BLaER1 treated with 17β-estradiol and CSF1 and Interleukin-3, amounts not matched to agents 10 nM and 100 nM (cell line): ENCODE measurements at regions not wholly inside any gene's neighbourhood (a gene's known extent, or its start where the extent isn't known, plus 50 kb on each side); places are given as distances from the start of the nearest gene placed in this dataset.
A peak's percentile ranks its signal among the peaks of the same experiment; 100 is the strongest.

Experiments
- H3K27ac ChIP-seq, 11 experiments: shearing (Covaris generic); formaldehyde crosslinking; 2 replicates each; pipeline ENCODE4 v1.8.1; 2022
- H3K27me3 ChIP-seq, 11 experiments: shearing (Covaris generic); formaldehyde crosslinking; 2 replicates each; pipeline ENCODE4 v1.8.1; 2022
- H3K36me3 ChIP-seq, 11 experiments: shearing (Covaris generic); formaldehyde crosslinking; 2 replicates each; pipeline ENCODE4 v1.8.1; 2022
- H3K4me1 ChIP-seq, 10 experiments: shearing (Covaris generic); formaldehyde crosslinking; 2 replicates each; pipeline ENCODE4 v1.8.1; 2022
- H3K4me2 ChIP-seq, 11 experiments: shearing (Covaris generic); formaldehyde crosslinking; 2 replicates each; pipeline ENCODE4 v1.8.1; 2022
- H3K4me3 ChIP-seq, 10 experiments: shearing (Covaris generic); formaldehyde crosslinking; 2 replicates each; pipeline ENCODE4 v1.8.1; 2022
- H3K9ac ChIP-seq, 11 experiments: shearing (Covaris generic); formaldehyde crosslinking; 2 replicates each; pipeline ENCODE4 v1.8.1; 2022
- H3K9me3 ChIP-seq, 11 experiments: shearing (Covaris generic); formaldehyde crosslinking; replicated peaks in 1 of 11; 2 replicates each; pipeline ENCODE4 v1.8.1; 2022
- H4K20me1 ChIP-seq, 11 experiments: shearing (Covaris generic); formaldehyde crosslinking; 2 replicates each; pipeline ENCODE4 v1.8.1; 2022
- Cebpa-rat ChIP-seq, 11 experiments: shearing (Covaris generic); IDR thresholded peaks; 2 replicates each; pipeline ENCODE4 v1.8.1; 2022

DNA sequence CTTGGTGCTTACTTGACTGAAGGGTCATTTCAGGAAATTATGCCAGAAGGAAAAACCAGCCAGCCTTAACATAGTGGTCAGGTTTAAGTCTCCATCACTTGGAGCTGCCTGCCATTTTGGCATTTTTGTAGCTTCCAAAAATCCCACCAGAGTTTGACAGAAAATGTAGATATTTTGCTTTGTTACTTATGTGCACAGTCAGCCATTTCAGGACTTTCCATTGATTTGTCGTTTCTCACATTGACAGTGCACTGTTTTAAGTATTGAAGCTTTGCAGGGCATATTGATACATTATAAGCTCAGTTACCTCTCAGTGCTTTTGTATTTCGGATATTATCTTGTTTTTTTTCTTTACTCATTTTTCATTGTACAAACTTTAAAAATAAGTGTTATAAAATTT, 89.0 kb upstream of the ANKRD34C start:
- Histone ChIP-seq H3K36me3 (no peaks in the 10 kb centered on the region), H3K4me2 (no peak overlapping the region), H3K4me3 (no peak overlapping the region), H3K9ac (no peak overlapping the region), H3K9me3 (no peaks in the 10 kb centered on the region), H3K4me1 (peaks cover 0 to 12% (median 8%) of the 10 kb centered on the region in 10 experiments; a peak in 8 of 20 replicates), H4K20me1 (no peaks in the 10 kb centered on the region; a peak in 1 of 22 replicates), H3K27ac (no peak overlapping the region), H3K27me3 (no peaks in the 10 kb centered on the region)
- no peak for TF ChIP-seq Cebpa-rat (IDR thresholded peaks at IDR 0.05)

DNA sequence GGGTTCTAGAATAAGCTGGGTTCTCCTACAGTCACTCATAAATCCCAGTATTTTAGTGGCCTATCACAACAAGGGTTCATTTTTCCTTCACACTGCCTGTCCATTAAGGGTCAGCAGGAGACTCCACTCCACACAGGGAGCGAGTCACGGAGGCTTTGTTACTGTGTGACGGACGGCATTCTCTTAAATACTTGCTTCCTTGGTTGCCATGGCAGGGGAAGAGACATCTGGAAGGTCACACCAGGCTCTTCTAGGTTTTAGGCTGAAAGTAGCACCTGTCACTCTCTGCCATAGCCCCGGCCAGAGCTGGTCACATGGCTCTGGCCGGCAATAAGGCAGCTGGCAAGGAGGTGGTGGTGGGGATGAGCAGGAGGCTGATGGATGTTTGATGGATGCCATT, 89.4 kb upstream of the ANKRD34C start:
- Histone ChIP-seq H4K20me1 (no peaks in the 10 kb centered on the region; a peak in 1 of 22 replicates), H3K9ac (no peak overlapping the region), H3K27me3 (no peaks in the 10 kb centered on the region)

DNA sequence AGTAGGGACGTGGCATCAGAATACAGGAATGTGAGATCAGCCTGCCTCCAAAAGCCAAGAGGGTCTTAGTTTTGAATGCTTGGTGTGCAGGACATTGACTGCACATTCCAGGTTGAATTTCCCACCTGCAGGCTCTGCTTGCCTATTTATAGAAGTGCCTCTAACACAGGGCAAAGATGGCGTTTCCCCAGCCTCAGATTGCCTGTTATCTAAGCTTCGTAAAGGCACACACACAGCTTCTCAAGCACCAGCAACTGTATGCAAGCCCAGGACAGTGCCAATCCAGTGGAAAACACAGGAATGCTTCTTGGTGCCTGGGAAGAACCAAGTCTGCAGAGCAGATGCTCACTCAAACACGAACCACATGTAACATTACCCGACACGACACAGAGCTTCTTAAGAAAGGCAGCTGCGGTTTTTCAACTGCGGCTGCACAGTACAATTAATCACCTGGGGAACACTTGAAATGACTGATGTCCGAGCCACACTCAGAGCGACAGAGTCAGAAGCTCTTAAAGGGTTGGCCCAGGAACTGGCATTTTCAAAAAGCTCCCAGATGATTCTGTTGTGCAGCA, 90.0 kb upstream of the ANKRD34C start:
- Histone ChIP-seq H3K9me3 (no peaks in the 10 kb centered on the region), H3K4me3 (no peak overlapping the region), H3K9ac (no peak overlapping the region), H3K27me3 (no peaks in the 10 kb centered on the region), H3K4me2 (no peak overlapping the region), H4K20me1 (no peaks in the 10 kb centered on the region; a peak in 1 of 22 replicates), H3K36me3 (no peaks in the 10 kb centered on the region), H3K4me1 (peaks cover 0 to 12% (median 8%) of the 10 kb centered on the region in 10 experiments; a peak in 8 of 20 replicates), H3K27ac (no peak overlapping the region)
- no peak for TF ChIP-seq Cebpa-rat (IDR thresholded peaks at IDR 0.05)

More for the DNA sequence above, 89.4 kb upstream of the ANKRD34C start:
- Histone ChIP-seq H3K4me2 (no peak overlapping the region), H3K4me1 (peaks cover 0 to 12% (median 8%) of the 10 kb centered on the region in 10 experiments; a peak in 8 of 20 replicates), H3K9me3 (no peaks in the 10 kb centered on the region), H3K27ac (no peak overlapping the region), H3K36me3 (no peaks in the 10 kb centered on the region), H3K4me3 (no peak overlapping the region)
- TF ChIP-seq Cebpa-rat (IDR thresholded peaks at IDR 0.05): no peak

DNA sequence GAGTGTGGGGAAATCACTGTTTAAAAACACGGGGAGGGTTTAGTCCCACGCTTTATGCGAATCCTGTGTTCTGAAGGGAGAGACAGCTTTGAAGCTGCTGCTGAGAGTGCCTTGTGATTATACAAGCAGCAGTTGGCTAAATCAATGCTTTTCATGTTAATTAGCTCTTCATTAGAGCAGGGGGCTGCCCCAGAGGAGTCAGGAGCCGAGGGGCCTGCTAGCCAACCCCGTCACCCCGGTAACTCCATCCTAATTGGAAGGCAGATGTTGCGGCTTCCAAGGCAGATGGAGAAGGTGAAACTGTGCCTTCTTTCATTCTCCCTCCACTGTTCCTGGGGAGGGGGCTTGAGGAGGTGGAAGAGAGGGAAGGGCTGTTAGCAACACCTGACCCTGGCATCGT, 92.4 kb upstream of the ANKRD34C start:
- TF ChIP-seq Cebpa-rat (IDR thresholded peaks at IDR 0.05): no peak
- H3K27me3 ChIP-seq: no peaks in the 10 kb centered on the region

DNA sequence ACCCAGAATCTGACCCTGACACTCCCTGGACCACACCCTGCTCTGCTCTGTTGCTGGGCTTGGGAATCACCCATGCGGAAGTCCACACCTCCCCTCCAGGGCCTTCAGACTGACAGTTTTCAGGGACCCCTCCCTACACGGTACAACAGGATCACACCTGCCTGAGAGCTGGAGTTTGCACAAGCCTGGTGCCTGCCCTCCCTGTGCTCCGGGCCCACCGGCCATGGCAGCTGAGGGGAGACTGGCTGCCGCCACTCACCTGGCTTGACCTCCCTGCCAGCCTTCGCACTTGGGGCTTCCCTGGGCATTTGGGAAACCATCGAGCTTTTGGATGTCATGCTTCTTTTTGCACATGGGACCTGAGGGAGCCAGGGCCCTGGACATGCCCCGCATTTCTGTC, 95.9 kb upstream of the ANKRD34C start:
- H3K27me3 ChIP-seq: no peaks in the 10 kb centered on the region
- no peak for TF ChIP-seq Cebpa-rat (IDR thresholded peaks at IDR 0.05)
- no peaks in the 10 kb centered on the region for H3K36me3 ChIP-seq

More for the DNA sequence above, 92.4 kb upstream of the ANKRD34C start:
- H3K9me3 ChIP-seq: no peaks in the 10 kb centered on the region
- H3K27ac ChIP-seq: no peak overlapping the region
- no peak overlapping the region for H3K4me2 ChIP-seq
- no peaks in the 10 kb centered on the region for H3K36me3 ChIP-seq
- no peak overlapping the region for H3K9ac ChIP-seq
- peaks cover 0 to 19% (median 11%) of the 10 kb centered on the region in 10 experiments; a peak in 13 of 20 replicates for H3K4me1 ChIP-seq
- H3K4me3 ChIP-seq: no peak overlapping the region
- no peaks in the 10 kb centered on the region; a peak in 1 of 22 replicates for H4K20me1 ChIP-seq

DNA sequence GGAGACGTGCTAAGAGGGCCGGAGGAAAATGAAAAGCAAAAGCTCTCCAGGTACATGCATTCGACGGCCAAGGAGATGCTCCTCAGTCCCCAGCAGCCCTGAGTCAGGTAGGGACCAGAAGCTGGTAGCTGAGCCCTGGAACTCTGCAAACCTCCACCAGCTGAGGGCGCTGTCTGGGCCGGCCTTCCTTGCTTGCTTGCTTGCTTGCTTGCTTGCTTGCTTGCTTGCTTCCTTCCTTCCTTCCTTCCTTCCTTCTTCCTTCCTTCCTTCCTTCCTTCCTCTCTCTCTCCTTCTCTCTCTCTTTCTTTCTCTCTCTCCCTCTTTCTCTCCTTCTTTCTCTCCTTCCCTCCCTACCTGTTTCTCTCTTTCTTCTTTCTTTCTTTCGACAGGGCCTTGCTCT, 94.6 kb upstream of the RASGRF1 start:
- H3K4me2 ChIP-seq: peak overlapping the region in 6 of 11 experiments; percentile 15 to 48 (median 26); a peak in 9 of 22 replicates
- H3K9ac ChIP-seq: no peak overlapping the region
- no peak for TF ChIP-seq Cebpa-rat (IDR thresholded peaks at IDR 0.05)
- H3K27me3 ChIP-seq: no peaks in the 10 kb centered on the region
- H3K27ac ChIP-seq: no peak overlapping the region
- H3K9me3 ChIP-seq: no peaks in the 10 kb centered on the region
- H3K36me3 ChIP-seq: no peaks in the 10 kb centered on the region
- no peak overlapping the region for H3K4me3 ChIP-seq
- peaks cover 0 to 14% (median 10%) of the 10 kb centered on the region in 10 experiments; a peak in 12 of 20 replicates for H3K4me1 ChIP-seq
- H4K20me1 ChIP-seq: no peaks in the 10 kb centered on the region

More for the DNA sequence above, 95.9 kb upstream of the ANKRD34C start:
- peaks cover 0 to 14% (median 10%) of the 10 kb centered on the region in 10 experiments; a peak in 12 of 20 replicates for H3K4me1 ChIP-seq
- no peaks in the 10 kb centered on the region for H3K9me3 ChIP-seq
- no peak overlapping the region for H3K4me2 ChIP-seq
- no peak overlapping the region for H3K4me3 ChIP-seq
- H3K27ac ChIP-seq: no peak overlapping the region
- H3K9ac ChIP-seq: no peak overlapping the region
- no peaks in the 10 kb centered on the region; a peak in 1 of 22 replicates for H4K20me1 ChIP-seq

DNA sequence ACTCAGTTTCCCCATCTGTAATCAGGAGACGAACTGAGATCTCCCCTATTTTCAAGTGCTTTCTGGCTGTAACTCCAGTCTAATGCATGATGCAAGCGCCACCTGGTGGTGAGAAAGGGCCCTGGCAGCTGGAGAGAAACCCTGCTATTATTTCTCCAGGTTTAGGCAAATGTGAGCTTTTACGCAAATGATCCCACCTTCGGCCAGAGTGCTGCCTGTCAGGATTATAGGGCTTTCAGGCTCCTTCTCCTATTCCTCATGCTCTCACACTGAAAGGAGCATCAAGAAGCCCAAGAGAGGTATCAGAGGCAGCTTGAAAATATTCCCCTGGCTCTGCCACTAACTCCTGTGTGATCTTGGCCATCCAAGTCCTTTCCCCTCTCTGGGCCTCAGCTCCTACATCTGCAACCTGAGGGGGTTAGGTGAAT, 93.9 kb upstream of the RASGRF1 start:
- Histone ChIP-seq H4K20me1 (no peaks in the 10 kb centered on the region), H3K4me3 (no peak overlapping the region), H3K4me2 (no peak overlapping the region), H3K36me3 (no peaks in the 10 kb centered on the region), H3K27ac (no peak overlapping the region), H3K27me3 (no peaks in the 10 kb centered on the region), H3K9me3 (no peaks in the 10 kb centered on the region), H3K9ac (no peak overlapping the region), H3K4me1 (peaks cover 0 to 14% (median 10%) of the 10 kb centered on the region in 10 experiments; a peak in 12 of 20 replicates)
- no peak for TF ChIP-seq Cebpa-rat (IDR thresholded peaks at IDR 0.05)

DNA sequence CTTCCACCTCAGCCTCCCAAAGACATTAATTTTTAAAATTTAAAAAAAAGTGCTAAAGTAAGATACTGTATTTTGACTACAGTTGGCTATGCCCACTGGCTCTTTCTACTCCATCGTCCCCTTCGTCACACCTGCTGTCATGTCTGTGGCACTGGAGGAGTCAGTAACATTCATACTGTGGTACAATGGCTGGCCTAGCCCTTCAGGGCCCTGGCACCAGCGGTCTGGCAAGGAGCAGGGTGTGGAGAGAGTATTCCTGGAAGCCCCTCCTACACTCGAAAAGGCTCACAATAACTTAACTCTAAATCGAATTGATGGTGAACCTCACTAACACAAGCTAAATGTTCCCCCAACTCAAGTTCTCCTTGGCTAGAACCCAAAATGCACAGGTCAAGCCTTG, 89.7 kb upstream of the RASGRF1 start:
- no peak overlapping the region for H3K27ac ChIP-seq
- H4K20me1 ChIP-seq: no peaks in the 10 kb centered on the region
- TF ChIP-seq Cebpa-rat (IDR thresholded peaks at IDR 0.05): no peak
- H3K4me2 ChIP-seq: no peak overlapping the region
- no peaks in the 10 kb centered on the region for H3K36me3 ChIP-seq
- no peak overlapping the region for H3K9ac ChIP-seq
- no peak overlapping the region for H3K4me3 ChIP-seq
- H3K9me3 ChIP-seq: no peaks in the 10 kb centered on the region
- no peaks in the 10 kb centered on the region for H3K27me3 ChIP-seq
- peaks cover 0 to 8% (median 5%) of the 10 kb centered on the region in 10 experiments; a peak in 10 of 20 replicates for H3K4me1 ChIP-seq

DNA sequence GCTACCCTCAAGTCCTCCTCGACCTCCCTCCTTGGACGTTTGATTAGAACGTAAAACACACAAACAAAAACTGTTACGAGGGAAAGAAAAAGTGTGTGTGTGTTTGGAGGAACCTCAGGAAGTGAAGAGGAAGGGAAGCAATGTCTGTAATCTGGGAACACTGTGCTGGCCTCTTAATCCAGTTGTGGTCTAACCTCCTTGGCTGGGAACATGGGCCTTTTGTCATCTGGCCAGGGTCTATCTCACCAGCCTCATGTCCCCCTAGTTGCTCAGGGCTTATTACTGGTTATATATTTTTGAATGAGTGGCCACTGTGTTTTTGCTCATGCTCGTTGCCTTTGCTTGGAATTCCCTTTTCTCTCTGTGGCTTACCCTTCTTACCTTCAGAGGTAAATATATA, 89.0 kb upstream of the RASGRF1 start:
- Histone ChIP-seq H3K4me2 (no peak overlapping the region), H3K4me1 (peaks cover 0 to 6% (median 0%) of the 10 kb centered on the region in 10 experiments; a peak in 2 of 20 replicates), H4K20me1 (no peaks in the 10 kb centered on the region), H3K4me3 (no peak overlapping the region), H3K9ac (no peak overlapping the region), H3K36me3 (no peaks in the 10 kb centered on the region), H3K27ac (no peak overlapping the region), H3K27me3 (no peaks in the 10 kb centered on the region), H3K9me3 (no peaks in the 10 kb centered on the region)
- no peak for TF ChIP-seq Cebpa-rat (IDR thresholded peaks at IDR 0.05)

DNA sequence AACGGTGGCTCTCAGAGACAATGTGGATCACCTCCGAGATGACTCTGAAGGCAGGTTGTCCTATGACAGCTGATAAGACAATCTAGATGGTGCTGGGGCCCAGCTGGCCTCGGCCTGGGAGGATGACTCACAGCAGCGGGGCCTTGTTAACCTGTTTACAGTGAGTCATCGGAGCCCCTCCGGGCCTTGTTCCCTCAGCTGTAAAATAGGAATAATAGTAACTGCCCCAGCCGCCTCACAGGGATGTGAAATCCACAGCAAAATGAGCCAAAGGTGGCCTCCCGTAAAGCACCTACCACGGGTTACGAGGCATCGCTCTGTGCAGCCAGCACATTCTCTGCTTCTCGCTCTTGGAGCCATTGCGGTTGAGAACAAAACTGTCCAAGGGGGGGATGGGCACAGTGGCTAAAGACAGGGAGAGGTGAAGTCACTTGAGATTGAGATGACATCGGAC, 88.6 kb upstream of the RASGRF1 start:
- Histone ChIP-seq H3K4me2 (no peak overlapping the region), H3K4me1 (peaks cover 0 to 6% (median 0%) of the 10 kb centered on the region in 10 experiments; a peak in 1 of 20 replicates), H3K27me3 (no peaks in the 10 kb centered on the region), H4K20me1 (no peaks in the 10 kb centered on the region), H3K9ac (no peak overlapping the region), H3K36me3 (no peaks in the 10 kb centered on the region), H3K4me3 (no peak overlapping the region), H3K9me3 (no peaks in the 10 kb centered on the region), H3K27ac (no peak overlapping the region)
- no peak for TF ChIP-seq Cebpa-rat (IDR thresholded peaks at IDR 0.05)
